ENCODE measurements at regions not wholly inside any gene's neighbourhood (a gene's known extent, or its start where the extent isn't known, plus 50 kb on each side); places are given as distances from the start of the nearest gene placed in this dataset.
A peak's percentile ranks its signal among the peaks of the same experiment; 100 is the strongest.

DNA sequence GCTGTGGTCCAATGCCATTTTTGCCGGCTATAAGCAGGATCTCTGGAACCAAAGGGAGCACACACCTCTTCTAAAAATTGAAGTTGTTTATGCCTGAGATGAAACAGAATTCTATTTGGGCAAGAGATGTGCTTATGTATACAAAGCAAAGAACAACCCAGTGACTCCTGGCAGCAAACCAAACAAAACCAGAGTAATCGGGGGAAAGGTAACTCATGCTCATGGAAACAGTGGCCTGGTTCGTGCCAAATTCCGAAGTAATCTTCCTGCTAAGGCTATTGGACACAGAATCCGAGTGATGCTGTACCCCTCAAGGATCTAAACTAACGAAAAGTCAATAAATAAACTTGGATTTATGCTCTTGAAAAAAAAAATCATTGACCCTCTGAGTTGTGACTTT lies 178.7 kb downstream of the CEMIP2 start:
- DNase-seq (ENCODE audit: low read depth in 2 of 2): no peak

DNA sequence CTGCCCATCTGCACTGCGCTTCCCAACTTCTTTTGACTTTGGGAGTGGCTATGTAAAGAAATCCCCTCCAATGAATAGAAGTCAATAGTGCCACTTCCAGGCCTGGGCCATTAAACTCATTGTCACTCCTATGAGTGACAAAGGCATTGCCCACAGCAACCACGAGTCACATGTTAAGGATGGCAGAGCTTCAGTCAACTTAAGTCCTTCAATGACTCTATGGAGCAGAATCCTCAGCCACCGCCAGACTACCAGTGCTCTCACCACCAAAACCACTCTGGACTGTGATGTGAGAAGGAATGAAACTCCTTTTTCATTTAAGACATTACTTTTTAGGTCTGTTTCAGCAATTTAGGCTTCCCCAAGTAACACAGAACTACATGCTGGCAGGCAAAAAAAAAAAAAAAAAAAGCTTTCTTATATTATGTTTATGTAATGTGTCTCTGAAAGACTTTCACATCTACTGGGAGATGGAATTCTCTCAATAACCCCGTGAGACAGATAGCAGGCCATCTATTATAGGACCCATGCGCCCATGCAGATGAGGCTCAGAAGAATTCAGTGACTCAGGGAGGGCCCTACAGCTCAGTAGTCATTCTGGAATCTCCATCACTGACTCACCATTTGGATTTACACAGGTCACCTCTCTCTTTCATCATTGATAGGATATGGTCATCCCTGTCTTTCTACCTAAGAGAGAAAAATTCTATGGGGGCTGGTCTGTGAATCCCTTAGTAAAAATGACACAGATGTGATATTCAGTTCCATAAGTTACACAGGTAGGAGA lies 180.5 kb downstream of the CEMIP2 start:
- DNase-seq (ENCODE audit: low read depth in 2 of 2): peak; percentile 9 to 10

DNA sequence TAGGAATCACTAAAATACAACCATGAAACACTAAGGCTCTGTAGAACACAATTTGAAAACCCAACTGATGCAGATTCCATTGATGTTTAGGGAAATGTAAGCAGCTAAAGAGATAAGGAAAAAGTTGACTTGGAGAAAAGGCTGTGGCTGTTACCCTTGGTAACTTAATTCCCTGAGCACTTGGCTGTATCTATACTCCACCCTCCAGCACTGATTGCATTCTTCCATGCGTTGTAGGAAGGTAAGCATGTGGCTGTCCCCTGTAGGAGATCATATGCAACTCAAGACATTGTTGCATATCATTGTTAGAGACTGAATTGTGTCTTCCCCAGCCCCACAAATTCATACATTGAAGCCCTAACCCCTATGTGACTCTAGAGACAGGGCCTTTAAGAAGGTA lies 184.5 kb downstream of the CEMIP2 start:
- no peak for DNase-seq (ENCODE audit: low read depth in 2 of 2)

DNA sequence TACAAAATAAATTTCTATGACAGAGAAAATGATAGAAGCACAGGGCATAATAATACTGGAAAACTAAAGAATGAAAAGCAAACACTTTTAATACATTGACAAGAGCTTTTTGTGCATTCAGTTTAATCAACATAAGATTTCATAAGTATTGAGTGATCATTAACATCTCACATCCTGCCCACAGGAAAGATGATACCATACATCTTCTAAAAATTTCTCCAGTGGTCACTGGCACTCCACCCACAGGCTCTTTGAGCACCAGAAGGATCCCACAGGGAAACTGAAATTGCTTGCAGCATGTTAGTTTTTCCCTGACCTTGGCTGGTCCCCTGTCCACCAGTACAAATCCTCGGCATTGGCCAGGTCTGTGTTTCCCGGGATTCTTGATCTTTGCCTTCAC lies 186.0 kb downstream of the CEMIP2 start:
- DNase-seq (ENCODE audit: low read depth in 2 of 2): no peak

DNA sequence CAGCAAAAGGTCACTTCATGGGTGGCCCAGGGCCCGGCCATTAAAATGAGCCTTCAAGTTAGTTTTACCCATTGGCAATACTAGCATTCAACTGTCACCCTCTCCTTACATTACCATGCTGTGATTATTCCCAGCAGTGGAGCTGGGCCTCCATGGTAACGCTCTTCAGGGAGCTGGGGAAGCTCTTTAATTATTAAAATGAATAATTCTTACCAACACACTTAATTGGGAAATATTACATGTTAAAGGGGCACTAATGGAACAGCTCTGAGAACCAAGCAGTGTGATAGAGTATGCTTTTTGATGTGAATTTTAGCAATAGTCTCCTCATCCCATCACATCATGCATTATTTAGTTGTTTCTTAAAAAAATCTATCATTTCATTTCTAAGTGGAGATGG lies 187.2 kb downstream of the CEMIP2 start:
- DNase-seq (ENCODE audit: low read depth in 2 of 2): no peak

DNA sequence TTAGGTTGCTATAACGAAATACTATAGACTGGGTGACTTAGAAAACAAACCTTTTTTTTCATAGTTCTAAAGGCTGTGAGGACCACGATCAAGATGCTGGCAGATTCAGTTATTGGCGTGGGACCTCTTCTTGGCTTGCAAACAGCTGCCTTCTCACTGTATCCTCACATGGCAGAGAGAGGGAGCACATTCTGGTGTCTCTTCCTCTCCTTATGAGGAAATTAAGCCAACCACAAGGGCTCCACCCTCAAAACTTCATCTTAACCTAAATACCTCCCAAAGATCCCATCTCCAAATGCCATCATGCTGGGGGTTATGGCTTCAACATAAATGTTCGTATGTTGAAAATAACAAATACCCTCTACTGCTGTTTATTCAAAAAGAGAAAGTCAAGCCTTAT lies 197.1 kb downstream of the CEMIP2 start:
- no peak for DNase-seq (ENCODE audit: low read depth in 2 of 2)

DNA sequence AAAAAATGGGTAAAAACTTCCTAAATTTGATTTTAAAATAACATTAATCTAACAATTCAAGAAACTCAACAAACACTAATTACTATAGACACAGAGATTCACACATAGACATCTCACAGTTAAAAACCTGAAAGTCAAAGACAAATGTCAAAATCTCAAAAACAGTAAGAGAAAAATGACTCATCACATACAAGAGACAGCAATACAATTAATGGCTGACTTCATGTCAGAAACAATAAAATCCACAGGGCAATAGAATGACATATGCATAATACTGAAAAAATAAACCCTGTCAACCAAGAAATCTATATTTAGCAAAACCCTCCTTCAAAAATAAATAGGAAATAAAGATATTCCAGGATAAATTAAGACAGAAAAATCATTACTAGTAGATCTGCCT lies 200.4 kb downstream of the CEMIP2 start:
- DNase-seq (ENCODE audit: low read depth in 2 of 2): no peak

DNA sequence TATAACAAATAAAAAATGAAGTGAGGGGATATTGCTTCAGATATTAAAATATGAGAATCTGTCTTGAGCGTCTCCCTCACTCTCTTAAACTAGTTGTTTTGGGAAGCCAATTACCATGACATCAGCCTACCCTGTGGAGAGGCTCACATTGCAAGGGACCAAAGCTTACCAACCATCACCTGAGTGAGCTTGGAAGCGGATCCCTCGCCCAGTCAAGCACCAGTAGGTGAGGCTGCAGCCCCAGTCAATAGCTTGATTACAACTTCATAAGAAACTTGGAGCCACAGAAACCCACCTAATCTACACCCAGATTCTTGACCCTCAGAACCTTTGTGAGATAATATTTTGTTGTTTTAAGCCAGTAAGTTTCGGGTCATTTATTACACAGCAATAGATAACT lies 206.2 kb downstream of the CEMIP2 start:
- no peak for DNase-seq (ENCODE audit: low read depth in 2 of 2)

DNA sequence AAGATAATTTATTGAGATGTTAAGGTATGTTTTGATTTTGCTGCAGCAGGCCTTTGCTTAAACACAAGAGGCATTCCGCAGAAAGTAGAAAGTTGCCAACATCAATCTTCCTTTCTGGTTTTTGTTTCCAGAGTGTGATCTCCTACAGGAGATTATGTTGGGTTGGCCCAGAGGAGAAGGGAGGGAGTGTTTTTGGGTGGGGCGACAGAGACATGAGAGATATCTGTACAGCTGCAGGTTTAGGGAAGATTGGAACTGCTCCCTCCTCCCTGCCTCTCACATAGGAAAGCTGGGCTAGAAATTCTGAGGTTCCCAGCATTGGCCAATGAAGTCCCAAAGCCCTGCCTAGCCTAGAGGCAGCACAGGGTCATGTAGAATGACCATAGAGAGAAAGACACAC lies 211.0 kb downstream of the CEMIP2 start:
- DNase-seq (ENCODE audit: low read depth in 2 of 2): no peak

DNA sequence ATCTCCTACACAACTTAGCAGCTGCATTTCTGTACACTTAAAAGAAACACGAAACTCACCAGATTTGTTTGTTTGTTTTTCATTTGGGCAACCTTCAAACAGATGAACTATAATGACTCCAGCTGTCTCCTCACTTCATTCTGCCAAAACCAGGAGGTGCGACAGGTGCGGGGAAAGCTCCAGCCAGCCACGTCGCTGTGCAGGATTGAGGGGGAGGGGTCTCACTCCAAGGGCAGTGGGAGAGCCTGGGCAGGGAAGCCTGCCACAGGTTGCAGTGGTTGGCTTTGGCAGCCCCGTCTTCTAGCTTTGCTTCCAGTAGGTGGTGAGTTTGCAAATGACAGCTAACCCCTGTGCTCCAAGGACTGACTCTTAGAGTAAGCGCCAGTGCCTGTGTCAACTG lies 215.8 kb downstream of the CEMIP2 start:
- no peak for DNase-seq (ENCODE audit: low read depth in 2 of 2)

DNA sequence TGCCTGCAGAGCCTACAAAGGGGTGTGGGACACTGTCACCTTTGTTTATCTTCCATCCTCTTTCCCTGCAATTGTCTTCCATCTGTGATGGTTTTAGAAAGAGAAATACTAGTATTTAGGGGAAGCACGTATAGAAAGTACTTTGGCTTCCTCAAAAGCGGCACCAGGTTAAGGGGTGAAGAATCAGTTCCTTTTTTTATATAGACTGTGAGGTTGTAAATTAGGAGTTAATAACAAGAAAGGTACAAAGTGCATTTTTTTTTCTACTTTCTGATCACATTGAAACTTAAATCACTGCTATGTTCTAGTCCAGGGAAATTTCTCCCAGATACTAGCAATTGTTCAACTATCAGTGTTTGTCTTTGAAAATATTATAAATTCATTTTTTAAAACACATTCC lies 219.3 kb downstream of the CEMIP2 start:
- no peak for DNase-seq (ENCODE audit: low read depth in 2 of 2)

DNA sequence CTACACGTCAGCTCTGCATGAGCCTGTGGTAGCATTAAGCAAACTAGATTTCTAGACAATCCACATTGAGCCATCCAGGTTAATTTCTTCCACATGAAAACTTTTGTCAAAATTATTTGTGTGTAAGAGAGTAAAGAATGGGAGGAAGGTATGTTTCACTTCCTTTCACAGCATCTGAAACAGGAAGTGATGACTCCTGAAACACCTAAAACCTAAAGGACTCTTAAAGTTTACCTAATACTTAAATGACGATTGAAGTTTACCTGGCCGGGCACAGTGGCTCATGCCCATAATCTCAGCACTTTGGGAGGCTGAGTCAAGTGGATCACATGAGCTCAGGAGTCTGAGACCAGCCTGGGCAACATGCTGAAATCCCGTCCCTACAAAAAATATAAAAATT lies 223.8 kb downstream of the CEMIP2 start:
- no peak for DNase-seq (ENCODE audit: low read depth in 2 of 2)

DNA sequence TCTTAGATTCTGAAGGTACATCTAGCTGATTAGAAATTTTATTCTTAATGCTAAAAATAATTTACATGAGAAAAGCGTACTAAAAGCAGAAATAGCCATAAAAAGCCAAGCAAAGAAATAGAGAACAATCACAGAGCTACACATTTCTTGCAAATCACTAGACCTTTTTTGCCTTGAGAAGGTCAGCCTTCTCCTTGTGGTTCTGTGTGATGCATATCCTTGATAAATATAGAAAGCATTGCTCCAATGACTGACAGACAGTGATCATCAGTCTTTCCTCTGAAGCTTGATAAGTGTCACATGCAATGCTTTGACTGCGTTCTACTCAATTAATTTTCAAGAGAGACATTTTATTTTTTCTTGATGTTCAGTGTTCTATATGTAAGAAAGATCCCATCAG lies 226.9 kb downstream of the CEMIP2 start:
- DNase-seq (ENCODE audit: low read depth in 2 of 2): no peak

DNA sequence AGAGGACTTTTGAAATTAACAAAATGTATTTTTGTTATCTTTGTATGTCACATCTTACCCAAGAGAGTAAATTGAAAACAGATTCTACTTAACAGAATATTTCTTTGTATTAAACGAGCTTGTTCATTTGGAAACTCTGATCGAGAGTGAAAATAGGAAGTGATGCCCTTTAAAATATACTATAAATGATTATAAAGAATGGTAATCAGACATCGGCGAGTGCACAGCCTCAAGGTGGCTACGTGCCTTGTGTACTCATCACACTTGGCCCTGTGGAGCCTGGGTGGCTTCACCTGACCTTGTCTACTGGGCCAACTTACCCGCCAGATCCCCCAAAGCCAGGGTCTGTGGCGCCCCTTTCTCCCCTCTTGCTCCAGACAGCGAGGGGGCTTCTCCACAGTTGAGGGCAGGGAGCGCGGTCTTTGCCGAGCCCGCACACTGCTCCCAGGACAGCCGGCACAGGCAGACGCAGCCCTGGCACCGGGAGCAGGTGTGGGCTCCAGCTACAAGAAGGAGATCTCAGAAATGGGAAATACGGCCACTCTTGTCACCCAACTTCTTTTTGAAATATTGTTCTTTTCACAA lies 243.2 kb downstream of the CEMIP2 start:
- no peak for DNase-seq (ENCODE audit: low read depth in 2 of 2)

DNA sequence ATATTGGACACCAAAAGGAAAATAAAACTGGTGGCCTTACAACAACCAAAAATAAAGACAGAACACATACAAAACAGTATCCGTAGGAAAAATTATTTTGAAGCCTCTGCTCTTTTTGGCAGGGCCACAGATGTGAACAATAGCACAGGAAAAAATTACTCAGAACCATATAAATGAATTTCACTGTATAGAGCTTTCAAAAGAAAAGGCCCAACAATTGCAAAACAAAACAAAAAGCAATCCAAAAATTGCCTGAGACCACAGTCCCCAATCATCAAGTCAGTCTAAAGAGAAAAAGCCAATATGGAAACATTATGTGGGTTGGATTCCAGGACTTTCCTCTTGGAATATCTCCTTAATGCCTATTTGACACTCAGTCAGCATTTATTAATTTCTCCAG lies 243.8 kb downstream of the CEMIP2 start:
- DNase-seq (ENCODE audit: low read depth in 2 of 2): no peak

DNA sequence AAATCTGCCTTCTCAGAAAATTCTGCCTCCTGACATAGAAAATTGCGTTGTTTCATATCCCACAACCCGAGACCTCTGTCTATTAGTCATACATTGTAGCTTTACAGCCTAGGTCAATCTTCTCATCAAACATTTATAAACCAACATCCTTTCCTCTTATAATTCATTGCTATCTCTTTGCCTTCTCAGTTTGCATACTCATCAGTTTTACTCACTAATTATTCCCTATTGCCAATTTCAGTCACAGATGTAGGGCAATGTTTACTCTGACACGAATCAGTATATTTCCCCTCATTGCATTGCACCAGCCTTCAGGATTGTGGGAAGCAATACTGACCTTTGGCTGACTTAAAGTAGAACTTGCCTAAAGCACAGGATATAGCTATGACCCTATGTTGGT lies 247.2 kb downstream of the CEMIP2 start:
- no peak for DNase-seq (ENCODE audit: low read depth in 2 of 2)

DNA sequence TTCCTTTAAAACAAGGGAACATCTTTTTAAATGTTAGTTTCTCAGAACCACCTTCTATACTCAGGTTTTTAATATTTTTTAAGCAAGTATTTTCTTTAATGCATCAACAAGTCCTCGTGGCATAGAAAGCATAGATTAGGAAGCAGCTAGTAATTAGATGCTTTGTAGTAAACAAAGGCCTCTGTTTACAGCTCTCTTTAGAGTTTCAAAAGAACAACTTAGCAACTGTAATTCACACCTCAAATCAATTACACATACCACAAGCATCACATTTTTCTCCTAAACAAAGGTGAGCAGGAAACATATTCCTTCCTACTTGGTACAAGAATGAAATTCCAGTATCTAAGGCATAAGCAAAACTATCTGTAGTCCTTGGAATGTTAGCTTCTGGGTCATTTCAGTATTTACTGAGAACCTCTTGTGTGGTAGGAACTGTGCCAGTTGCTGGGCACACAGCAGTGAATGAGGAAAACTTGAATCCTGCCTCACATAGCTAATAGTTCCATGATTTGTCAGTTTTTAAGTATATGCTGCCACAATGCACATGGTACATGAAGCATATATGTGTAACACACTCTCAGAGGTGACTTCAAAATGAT lies 249.1 kb downstream of the CEMIP2 start:
- DNase-seq (ENCODE audit: low read depth in 2 of 2): no peak

DNA sequence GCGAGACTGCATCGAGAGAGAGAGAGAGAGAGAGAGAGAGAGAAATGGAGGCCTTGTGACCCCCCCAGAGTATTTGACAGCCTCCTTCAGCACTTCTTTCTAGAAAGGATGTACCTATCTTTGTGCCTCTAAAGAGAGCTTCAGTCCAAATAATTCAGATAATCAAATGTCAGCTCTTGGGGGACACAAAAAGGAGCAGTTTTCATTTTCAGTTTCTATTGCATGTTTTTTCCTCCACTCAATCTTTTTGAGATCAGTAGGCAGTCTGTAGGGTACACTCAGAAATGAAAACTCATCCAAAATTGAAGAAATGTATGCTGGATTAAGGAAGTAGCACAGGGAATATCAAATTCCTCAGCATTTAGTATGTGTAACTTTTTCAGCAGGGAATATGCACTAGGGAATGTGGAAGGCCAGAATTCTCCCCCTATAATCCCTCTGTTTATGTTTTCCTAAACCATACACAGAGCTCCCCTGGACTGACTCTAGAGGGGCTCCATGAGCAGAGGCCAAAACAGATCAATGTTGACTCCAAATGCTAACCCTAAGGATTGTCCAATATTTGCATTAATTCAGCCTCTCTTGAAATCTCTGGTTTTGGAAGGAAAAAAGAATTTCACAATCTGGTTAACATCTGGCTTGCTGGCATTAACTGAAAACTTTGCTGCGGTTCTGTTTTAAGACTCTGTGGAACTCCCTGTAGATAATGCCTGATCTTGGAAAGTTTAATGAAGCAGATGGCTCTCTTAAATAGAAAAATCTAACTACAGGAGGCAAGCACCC lies 250.1 kb downstream of the CEMIP2 start:
- DNase-seq (ENCODE audit: low read depth in 2 of 2): peak; percentile 19 to 36

DNA sequence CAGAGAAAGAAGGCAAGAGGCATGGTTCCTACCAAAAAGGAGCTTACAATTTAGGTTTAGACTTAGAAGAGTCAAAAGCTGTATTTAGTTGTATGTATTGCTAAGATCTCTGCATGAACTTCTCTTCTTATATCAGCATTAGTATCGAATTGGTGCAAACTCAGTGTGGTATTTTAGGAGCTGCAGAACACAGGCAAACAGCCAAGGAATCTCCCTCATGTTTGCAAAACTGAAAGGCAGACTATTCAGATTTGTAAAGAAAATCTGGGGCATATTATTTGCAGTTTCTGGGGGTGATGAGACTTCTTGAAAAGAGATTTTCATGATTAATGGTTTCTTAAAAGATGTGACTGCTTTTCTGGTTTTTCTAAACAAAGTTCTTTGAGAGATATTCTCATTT lies 252.7 kb downstream of the CEMIP2 start:
- DNase-seq (ENCODE audit: low read depth in 2 of 2): peak in 1 of 2 experiments; percentile 2

DNA sequence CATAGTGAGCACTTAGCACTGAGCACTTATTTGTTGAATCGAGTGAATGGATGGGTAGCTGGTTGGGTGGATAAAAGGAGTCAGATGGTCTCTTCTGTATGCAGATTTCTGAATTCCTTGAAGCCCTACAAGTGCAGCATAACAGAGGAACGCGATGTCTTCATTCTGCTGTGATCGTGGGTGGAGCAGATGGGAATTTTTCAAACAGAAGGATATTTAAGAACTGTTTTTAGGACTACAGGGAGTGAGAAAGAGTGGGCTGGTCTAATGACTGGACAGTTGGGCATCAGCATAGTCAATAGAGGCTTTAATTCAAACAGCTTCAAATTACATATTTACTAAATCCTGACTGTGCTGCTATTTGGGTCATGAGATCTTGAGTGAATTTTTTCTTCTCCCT lies 253.2 kb downstream of the CEMIP2 start:
- no peak for DNase-seq (ENCODE audit: low read depth in 2 of 2)

DNA sequence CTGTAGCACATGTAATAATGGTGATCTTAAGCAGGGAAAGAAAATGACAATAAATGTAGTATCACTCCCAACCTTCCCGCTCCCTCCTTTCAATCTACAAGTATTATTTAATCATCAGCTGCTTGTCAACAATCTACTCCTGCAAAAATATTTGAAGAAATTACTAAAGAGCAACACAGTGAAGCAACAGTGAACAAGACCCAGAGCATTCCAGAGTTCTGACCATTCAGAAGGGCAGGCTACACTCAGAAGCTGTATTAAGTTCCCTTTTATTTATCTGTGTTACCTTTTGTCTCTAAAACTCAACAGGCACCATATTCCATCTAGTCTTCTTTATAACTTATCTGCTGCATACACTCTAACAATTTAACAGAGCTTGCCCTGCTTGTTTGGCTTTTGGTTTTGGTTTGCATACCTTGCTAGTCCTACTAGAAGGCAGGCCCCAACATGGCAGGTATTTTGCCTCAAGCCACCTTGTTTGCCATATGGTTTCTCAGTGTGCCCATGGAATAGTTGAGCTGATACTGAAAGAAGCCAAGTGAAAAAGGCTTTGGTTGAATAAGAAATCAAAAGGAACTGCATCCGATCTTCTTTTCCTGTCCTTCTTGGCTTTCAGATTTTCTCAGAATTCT lies 253.9 kb downstream of the CEMIP2 start:
- no peak for DNase-seq (ENCODE audit: low read depth in 2 of 2)

DNA sequence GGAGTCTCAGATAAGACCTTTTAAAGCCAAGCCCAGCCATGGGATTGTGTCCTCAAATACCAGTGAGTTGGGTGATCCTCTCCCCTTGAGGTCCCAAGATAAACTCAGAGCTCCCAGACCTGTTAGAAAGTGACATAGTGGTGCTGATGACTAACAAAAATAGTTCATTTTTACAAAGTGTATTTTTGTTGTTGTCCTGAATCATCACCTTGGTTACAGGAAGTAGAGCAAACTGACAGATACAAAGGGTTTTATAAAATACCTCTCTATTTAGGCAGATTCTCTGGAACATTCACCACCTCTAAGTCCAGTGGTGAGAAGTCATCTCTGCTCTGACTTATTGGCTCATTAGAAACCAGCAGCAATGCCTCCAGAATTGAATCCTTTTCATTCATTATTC lies 259.3 kb downstream of the CEMIP2 start:
- no peak for DNase-seq (ENCODE audit: low read depth in 2 of 2)
